K562 (cell line): ENCODE measurements at regions not wholly inside any gene's neighbourhood (a gene's known extent, or its start where the extent isn't known, plus 50 kb on each side); places are given as distances from the start of the nearest gene placed in this dataset.

Source experiments
- STAG1 ChIP-seq: sonication (generic); formaldehyde crosslinking; IDR thresholded peaks from 2 replicates; pipeline ENCODE4 v1.5.0; 2020; ENCODE audit warnings: missing genetic modification reagents, borderline replicate concordance
- ZNF561 ChIP-seq: fragments of 450-650 bp; formaldehyde crosslinking; conservative IDR thresholded peaks from 2 replicates; pipeline ENCODE4 v1.4.0; 2020; ENCODE audit warnings: mild to moderate bottlenecking, moderate library complexity
- ZNF589 ChIP-seq: fragments of 200-800 bp; sonication (Bioruptor generic); IDR thresholded peaks from 2 replicates; pipeline ENCODE4 v1.6.1; 2016; ENCODE audit warnings: low read depth, missing genetic modification characterization, missing compliant biosample characterization

- TF ChIP-seq STAG1 (CRISPR knock-in tag) (no peak), ZNF561 (no peak), ZNF589 (no peak)
These were observed 188.0 kb upstream of the PELI2 start for GRCh38 chr14:55930016-55930784.
